DND-41 (cell line): ENCODE measurements at regions not wholly inside any gene's neighbourhood (a gene's known extent, or its start where the extent isn't known, plus 50 kb on each side); places are given as distances from the start of the nearest gene placed in this dataset.

Experiments used
- ATAC-seq: fragments of 200-7000 bp; cut with Tn5 transposase; 3 replicates; pipeline ENCODE4 v1.9.1; 2021; ENCODE audit warnings: low read depth; ENCODE audit not compliant: insufficient read depth
- DNase-seq: peaks from one replicate; pipeline ENCODE4 v3.0.0-alpha.2; 2020
- H2AFZ ChIP-seq: 2 replicates; pipeline ENCODE4 v1.6.0; 2012; ENCODE audit warnings: low read depth, low read length
- H3K27ac ChIP-seq: 2 replicates; pipeline ENCODE4 v1.5.1; 2012; ENCODE audit warnings: low read length, inconsistent platforms
- H3K27me3 ChIP-seq: fragments of 200-600 bp; sonication (generic); 2 replicates; pipeline ENCODE4 v1.6.0; 2012; ENCODE audit warnings: low read length, mild to moderate bottlenecking, inconsistent platforms; ENCODE audit not compliant: insufficient read depth, poor library complexity
- H3K36me3 ChIP-seq: 2 replicates; pipeline ENCODE4 v1.5.1; 2012; ENCODE audit warnings: low read length, inconsistent platforms; ENCODE audit not compliant: insufficient read depth
- H3K4me1 ChIP-seq: 2 replicates; pipeline ENCODE4 v1.5.1; 2012; ENCODE audit warnings: mild to moderate bottlenecking, low read length; ENCODE audit not compliant: insufficient read depth
- H3K4me2 ChIP-seq: 2 replicates; pipeline ENCODE4 v1.6.0; 2012; ENCODE audit warnings: mild to moderate bottlenecking, moderate library complexity, low read length, inconsistent platforms; ENCODE audit not compliant: insufficient read depth
- H3K4me3 ChIP-seq, 2 experiments: fragments of 200-600 bp in 1 of 2; shearing (Covaris generic) in 1 of 2; 2 replicates each; pipeline ENCODE4 v1.5.1; 2012 to 2016; ENCODE audit warnings: inconsistent platforms in 2 of 2, low read length in 2 of 2, mild to moderate bottlenecking in 2 of 2, low read depth in 1 of 2, moderate library complexity in 1 of 2
- H3K79me2 ChIP-seq: 2 replicates; pipeline ENCODE4 v1.6.0; 2012; ENCODE audit warnings: low read length, inconsistent platforms; ENCODE audit not compliant: insufficient read depth
- H3K9ac ChIP-seq: 2 replicates; pipeline ENCODE4 v1.6.0; 2012; ENCODE audit warnings: low read depth, mild to moderate bottlenecking, inconsistent platforms, low read length, moderate library complexity
- H3K9me3 ChIP-seq: 2 replicates; pipeline ENCODE4 v1.5.1; 2012; ENCODE audit warnings: low read length, moderate library complexity, mild to moderate bottlenecking, inconsistent platforms; ENCODE audit not compliant: insufficient read depth, severe bottlenecking
- H4K20me1 ChIP-seq: 2 replicates; pipeline ENCODE4 v1.6.0; 2012; ENCODE audit warnings: low read length; ENCODE audit not compliant: insufficient read depth
- EZH2 ChIP-seq: IDR thresholded peaks from 3 replicates; pipeline ENCODE4 v1.6.1; 2012; ENCODE audit warnings: borderline replicate concordance, low read depth, mild to moderate bottlenecking, moderate library complexity, low read length, inconsistent platforms; ENCODE audit not compliant: severe bottlenecking
- TF ChIP-seq, protein P1 (sequence below): IDR thresholded peaks from 2 replicates; pipeline ENCODE4 v1.5.1; 2012; ENCODE audit warnings: borderline replicate concordance, low read length, moderate library complexity, mild to moderate bottlenecking; ENCODE audit not compliant: poor library complexity, severe bottlenecking; ENCODE audit errors: extremely low read depth

DNA sequence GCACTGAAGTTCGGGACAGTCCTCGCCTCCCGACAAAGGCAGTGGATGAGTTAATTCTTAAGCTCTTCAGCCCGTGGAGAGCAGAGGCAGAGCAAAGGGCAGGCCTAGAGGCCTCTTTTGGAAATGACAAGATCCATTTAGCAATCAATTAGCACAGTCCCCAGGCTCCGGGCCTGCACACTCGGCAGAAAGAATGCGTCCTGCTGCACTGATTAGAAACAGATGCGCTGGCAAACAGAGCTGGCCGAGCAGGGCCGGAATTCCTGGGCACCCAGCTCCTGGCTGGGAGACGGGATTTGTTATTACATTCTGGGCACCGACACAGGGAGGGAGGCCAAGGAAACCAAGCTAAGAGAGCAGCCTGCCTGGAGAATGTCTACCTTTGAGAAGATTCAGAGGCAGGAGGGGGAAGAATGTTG lies 162.9 kb downstream of the COPRS start:
- Histone ChIP-seq H3K4me3 (no peak overlapping the region), H3K27me3 (peaks cover 9% of the 10 kb centered on the region)

DNA sequence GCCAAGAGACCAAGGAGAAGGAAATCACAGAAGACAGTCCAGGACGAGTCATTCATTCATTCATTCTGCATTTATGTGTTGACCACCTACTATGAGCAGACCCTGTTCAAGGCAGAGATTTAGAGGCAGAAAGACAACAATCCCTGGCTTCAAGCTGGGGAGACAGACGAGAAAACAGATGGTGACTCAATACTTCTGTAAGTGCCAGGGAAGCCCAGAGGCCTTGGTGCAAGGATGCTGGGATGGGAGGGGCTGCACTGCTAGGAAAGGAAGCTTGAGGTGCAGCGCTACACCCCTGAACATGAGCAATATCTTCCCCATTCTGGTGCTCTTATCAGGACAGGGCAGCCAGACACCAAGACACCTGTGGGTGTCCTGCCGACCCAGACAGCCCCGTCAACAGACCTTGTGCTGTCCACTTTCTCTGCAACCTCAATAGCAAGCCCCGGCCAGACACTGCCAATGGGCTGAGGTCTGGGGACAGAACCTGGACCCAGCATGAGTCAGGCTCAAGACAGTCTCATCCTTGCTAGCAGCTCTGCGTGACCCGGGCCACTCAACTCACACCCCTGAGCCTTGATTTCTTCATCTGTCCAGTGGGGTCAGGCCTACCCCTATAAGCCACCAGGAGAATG lies 163.5 kb downstream of the COPRS start:
- Histone ChIP-seq H3K9ac (no peak overlapping the region), H2AFZ (no peak overlapping the region), H3K4me2 (no peak overlapping the region), H4K20me1 (no peaks in the 10 kb centered on the region), H3K4me3 (no peak overlapping the region), H3K27ac (no peak overlapping the region), H3K4me1 (no peaks in the 10 kb centered on the region), H3K9me3 (no peaks in the 10 kb centered on the region), H3K36me3 (no peaks in the 10 kb centered on the region), H3K27me3 (peaks cover 3% of the 10 kb centered on the region), H3K79me2 (no peaks in the 10 kb centered on the region)
- ATAC-seq (no peak), DNase-seq (no peak)
- no peak for TF ChIP-seq EZH2
- TF ChIP-seq, protein P1, sequence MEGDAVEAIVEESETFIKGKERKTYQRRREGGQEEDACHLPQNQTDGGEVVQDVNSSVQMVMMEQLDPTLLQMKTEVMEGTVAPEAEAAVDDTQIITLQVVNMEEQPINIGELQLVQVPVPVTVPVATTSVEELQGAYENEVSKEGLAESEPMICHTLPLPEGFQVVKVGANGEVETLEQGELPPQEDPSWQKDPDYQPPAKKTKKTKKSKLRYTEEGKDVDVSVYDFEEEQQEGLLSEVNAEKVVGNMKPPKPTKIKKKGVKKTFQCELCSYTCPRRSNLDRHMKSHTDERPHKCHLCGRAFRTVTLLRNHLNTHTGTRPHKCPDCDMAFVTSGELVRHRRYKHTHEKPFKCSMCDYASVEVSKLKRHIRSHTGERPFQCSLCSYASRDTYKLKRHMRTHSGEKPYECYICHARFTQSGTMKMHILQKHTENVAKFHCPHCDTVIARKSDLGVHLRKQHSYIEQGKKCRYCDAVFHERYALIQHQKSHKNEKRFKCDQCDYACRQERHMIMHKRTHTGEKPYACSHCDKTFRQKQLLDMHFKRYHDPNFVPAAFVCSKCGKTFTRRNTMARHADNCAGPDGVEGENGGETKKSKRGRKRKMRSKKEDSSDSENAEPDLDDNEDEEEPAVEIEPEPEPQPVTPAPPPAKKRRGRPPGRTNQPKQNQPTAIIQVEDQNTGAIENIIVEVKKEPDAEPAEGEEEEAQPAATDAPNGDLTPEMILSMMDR: no peak

More for the DNA sequence above, 162.9 kb downstream of the COPRS start:
- Histone ChIP-seq H3K9me3 (no peaks in the 10 kb centered on the region), H3K4me2 (no peak overlapping the region), H3K79me2 (no peaks in the 10 kb centered on the region), H2AFZ (no peak overlapping the region), H3K4me1 (no peaks in the 10 kb centered on the region), H3K27ac (no peak overlapping the region), H3K9ac (no peak overlapping the region), H3K36me3 (no peaks in the 10 kb centered on the region), H4K20me1 (no peaks in the 10 kb centered on the region)
- ATAC-seq (no peak), DNase-seq (no peak)
- TF ChIP-seq, protein P1: no peak
- TF ChIP-seq EZH2: no peak

DNA sequence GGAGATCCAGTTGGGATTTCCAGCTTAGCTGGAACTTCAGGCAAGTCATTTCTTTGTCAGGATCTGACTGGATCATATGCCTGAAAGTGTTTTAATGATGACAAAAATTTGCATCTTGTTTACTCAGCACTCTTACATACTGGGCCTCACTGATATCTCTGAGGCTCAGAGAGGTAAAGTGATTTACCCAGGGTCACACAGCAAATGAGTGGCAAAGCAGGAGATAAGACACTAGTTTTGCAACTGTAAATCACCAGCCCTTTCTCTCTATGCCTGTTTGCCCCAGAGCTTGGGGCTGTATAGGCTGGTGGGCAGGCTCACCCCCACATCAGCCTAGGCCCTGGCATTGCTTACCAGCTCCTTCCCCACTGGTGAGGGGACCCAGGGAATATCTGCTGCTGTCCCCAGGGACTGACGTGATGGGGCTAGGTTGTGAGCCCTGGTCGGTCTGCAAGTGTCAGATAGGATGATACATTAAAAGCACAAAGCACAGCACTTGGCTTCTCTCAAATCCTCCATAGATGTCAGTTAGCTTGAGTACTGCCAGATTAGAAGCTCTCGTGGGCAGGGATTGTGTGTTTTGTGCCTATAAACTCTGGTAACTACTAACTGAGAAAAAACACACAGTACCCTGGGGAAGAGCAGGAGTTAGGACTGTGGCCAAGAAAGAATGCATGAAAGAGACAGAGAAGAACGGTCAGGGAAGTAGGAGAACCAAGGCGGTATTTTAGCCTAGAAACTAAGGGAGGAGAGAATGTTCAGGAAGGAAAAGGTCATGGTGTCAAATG lies 165.4 kb downstream of the COPRS start:
- TF ChIP-seq, protein P1: no peak
- no peak for TF ChIP-seq EZH2
- H3K4me1 ChIP-seq: no peaks in the 10 kb centered on the region
- no peak overlapping the region for H3K4me2 ChIP-seq
- H3K27me3 ChIP-seq: peaks cover 2% of the 10 kb centered on the region
- H3K36me3 ChIP-seq: no peaks in the 10 kb centered on the region
- no peak overlapping the region for H3K4me3 ChIP-seq
- H3K27ac ChIP-seq: no peak overlapping the region
- no peak overlapping the region for H3K9ac ChIP-seq
- H4K20me1 ChIP-seq: no peaks in the 10 kb centered on the region
- no peaks in the 10 kb centered on the region for H3K79me2 ChIP-seq
- H3K9me3 ChIP-seq: no peaks in the 10 kb centered on the region
- H2AFZ ChIP-seq: no peak overlapping the region
- ATAC-seq (no peak), DNase-seq (no peak)
